ENCODE measurements at regions not wholly inside any gene's neighbourhood (a gene's known extent, or its start where the extent isn't known, plus 50 kb on each side); places are given as distances from the start of the nearest gene placed in this dataset.
"Not testable (repeated sequence)": the region's sequence is repeated elsewhere in the genome, so short reads cannot be mapped to it uniquely, and the experiment has no call there.

DNA sequence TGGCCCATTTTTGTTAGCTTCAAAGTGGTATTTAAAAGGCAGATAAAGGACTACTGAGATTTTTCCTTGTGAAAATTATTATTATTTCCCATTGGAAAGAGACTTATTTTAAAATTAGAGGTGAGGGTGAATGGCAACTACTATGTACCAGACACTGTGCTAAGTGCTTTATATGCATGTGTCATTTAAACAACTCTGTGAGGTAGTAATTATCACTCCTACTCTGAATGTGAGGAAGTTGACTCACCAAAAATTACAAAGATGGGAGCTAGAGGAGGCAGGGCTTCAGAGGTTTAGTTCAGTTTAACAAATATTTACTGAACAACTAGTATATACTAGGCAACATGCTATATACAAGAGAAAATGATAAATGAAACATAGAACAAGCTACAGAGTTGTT, 78.2 kb downstream of the MSL3 start:
- DNase-seq (ENCODE audit: extremely low read depth, low read depth) = no peak

GRCh38 chrX:11837437-11837836, 79.4 kb downstream of the MSL3 start:
- no peak for DNase-seq (ENCODE audit: extremely low read depth, low read depth)

- no peak for DNase-seq (ENCODE audit: extremely low read depth, low read depth)
These were observed 106.1 kb downstream of the MSL3 start for GRCh38 chrX:11864171-11864570.

DNA sequence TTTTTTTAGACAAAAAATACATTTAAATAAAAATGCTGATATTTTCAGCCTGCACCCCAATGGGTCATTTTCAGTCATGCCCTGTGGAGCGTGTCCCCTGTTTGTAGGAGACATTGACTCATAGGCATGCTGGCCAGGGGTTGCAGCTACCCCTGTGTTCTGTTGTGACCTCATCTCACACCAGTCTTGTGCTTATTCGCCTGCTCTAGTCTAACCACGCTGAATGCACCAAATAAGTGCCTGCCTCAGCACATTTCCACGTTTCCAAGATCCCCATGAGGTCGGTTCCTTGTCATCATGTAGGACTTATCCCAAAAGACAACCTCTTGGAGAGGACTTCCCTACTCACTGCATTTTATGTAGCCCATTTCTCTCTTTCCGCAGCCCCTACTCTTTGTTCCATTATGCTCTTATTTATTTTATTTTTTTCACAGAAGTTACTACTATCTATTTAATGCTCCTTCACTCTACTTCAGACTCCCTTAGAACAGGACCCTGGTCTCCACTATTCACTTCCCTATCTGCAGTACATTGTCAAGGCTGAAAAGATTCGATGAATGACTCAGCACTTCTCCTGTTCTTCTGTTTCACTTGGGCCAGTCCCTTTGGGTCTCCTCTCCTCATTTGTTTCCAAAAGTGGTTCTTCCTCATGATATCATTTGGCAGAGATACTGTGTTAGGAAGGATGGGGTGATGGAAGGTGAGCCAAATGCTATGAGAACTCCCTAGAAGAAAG, 109.7 kb downstream of the MSL3 start:
- DNase-seq (ENCODE audit: extremely low read depth, low read depth) = no peak

- DNase-seq (ENCODE audit: extremely low read depth, low read depth) = no peak
These were observed 112.8 kb downstream of the MSL3 start for GRCh38 chrX:11870789-11871188.

DNA sequence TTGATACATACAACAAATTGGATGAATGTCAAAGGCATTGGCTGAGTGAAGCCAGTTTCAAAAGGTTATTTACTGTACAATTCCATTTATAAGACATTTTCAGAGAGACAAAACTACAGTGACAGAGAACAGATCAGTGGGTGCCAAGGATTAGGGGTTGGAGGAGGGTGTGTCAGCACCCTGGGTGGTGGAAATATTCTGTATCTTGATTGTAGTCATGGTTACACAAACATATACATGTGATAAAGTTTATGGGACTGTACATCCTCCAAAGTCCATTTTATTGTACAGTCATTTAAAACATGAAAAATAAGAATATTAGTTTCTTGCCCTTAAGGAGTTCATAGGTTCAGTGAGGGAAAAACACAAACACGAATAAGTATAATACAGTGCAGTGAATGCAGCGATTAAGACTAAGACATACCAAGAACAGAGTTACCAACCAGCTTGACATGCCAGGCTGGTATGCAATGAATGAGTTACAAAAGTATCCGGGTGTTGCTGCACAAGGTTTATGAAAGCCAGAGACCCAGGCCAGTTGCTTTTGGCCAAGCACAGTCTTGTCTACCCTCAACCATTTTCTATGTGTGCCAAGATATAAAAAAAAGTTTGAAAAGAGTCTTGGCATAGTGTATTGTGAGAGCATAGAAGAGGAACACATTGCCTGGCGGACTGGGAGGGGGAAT, 123.6 kb downstream of the MSL3 start:
- no peak for DNase-seq (ENCODE audit: extremely low read depth, low read depth)

DNA sequence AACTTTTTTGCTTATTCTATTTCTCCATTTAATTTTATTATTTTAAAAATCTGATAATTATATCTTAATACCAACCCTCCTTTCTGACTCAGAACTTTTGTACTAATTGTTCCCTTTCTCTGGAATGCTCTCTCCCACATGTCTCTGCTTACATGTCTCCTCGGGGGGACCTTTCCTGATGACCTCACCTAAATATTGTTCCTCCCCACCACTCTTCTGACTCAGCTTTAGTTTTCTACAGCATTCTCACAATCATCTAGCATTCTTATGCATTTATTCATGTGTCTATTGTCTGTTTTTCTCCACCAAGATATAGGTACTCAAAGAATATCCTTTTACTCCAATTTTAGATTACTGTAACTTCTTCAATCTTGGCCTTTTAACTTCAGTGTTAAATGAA, 128.7 kb downstream of the MSL3 start:
- no peak for DNase-seq (ENCODE audit: extremely low read depth, low read depth)

DNA sequence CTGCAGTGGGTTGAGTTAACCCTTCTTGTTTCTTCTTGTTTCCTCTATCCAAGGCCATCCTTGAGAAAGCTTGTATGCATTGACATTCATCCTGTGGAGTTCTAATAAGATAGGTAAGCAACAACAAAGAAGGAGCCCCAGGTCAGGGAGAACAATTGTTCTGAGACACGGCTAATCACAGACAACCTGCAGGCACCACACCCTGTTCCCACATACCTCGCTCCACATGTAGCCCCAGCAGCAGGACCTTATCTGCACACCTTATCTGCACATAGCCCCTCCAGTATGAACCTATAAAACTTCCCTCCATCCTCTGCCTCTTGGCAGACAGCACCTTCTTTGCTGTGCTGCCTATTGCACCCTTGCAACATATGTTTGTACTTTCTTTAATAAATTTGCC, 129.1 kb downstream of the MSL3 start:
- DNase-seq (ENCODE audit: extremely low read depth, low read depth) = no peak

DNA sequence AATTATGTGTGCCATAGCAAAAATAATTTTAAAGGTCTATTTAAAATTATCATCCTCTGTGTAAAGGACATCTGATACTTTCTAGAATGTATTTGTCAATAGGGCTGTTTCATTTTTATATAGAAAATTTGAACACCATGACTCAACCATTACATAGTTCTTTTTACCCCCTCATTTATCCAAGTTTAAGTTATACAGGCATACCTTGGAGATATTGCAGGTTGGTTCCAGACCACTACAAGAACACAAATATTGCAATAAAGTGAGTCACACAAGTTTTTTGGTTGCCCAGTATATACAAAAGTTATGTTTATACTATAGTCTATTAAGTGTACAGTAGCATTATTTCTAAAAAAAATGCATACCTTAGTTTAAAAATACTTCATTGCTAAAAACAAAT, 130.4 kb downstream of the MSL3 start:
- DNase-seq (ENCODE audit: extremely low read depth, low read depth) = no peak

- no peak for DNase-seq (ENCODE audit: extremely low read depth, low read depth)
These were observed 131.8 kb downstream of the MSL3 start for GRCh38 chrX:11889791-11890190.

GRCh38 chrX:11890836-11891514, 132.9 kb downstream of the MSL3 start:
- DNase-seq (ENCODE audit: extremely low read depth, low read depth) = no peak

DNA sequence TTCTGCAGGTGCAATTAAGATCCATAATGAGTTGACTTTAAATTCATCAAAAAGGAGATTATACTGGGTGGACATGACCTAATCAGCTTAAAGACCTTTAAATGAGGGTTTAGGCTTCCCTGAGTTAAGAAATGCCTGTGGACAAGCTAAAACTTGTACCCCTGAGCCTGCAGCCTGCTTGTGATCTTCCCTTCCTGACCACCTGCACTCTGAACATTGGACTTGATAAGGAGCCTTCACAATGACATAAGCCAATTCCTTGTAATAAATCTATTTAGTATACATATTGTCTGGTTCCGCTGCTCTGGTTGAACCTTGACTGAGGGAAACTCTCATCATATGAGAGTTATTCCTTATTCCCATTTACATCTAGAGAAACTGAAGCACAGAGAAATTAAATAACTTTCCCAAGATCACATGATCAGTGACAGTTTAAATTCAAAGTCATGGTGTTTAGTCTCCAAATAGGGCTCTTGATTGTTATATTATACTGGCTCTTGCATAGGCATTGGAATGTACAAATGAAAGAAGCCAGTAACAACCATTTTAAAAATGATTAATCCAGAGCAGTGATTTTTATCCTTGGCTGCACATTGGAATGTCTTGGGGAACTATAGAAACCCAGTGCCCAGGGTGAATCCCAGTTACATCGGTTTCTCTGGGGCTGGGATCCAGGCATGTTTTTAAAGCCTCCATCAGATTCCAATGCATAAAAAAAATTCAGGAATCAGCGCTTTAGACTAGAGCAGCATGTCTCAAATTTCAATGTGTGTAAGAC, 136.1 kb downstream of the MSL3 start:
- DNase-seq (ENCODE audit: extremely low read depth, low read depth) = no peak

GRCh38 chrX:11899091-11899490, 141.1 kb downstream of the MSL3 start:
- no peak for DNase-seq (ENCODE audit: extremely low read depth, low read depth)

DNA sequence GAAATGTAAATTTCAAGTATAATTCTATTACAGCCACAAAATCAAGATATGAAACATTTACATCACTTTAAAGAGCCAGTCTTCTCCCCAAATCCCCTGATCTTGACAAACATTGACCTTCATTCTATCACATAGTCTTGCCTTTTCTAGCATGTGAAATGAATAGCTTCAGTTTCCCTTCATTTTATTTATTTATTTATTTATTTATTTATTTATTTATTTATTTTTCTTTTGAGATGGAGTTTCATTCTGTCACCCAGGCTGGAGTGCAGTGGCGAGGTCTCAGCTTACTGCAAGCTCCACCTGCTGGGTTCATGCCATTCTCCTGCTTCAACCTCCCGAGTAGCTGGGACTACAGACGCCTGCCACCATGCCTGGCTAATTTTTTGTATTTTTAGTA, 147.9 kb downstream of the MSL3 start:
- not testable (repeated sequence) for DNase-seq (ENCODE audit: extremely low read depth, low read depth)

DNA sequence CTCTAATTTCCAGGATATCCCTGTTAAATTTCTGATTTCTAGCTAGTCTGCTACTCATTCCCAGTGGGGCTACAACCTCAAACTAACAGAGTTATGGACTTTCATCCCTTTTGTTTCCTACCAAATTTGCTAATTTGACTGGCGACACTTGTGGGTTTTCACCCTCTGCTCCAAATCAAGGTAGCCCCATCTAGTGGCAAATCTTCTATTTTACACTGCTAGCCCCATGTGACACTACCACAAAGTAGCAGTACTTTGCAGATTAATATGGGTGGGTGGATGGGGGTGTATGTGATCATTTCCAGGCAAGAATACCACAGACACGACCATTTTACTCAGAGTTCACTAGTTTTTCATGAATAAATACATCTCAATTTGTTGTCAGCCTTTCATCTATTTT, 150.3 kb downstream of the MSL3 start:
- DNase-seq (ENCODE audit: extremely low read depth, low read depth) = no peak

DNA sequence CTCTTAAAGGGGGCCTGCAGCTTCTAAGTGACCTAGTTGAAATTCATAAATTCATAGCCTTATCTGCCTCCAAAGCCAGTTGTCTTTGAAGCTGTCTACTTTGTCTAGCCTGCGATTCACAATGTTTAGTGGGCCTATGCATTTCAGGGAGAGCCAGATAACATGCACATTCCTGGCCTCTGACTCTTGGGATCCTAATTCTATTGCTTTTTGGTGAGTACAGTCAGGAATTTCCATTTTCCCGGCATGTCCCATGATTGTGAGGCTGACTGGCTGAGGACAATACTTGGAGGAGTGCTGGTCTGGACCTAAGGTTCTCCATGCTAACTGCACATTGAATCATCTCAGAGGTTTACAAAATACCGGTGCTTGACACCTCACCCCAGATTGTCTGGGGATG, 155.0 kb downstream of the MSL3 start:
- no peak for DNase-seq (ENCODE audit: extremely low read depth, low read depth)

DNA sequence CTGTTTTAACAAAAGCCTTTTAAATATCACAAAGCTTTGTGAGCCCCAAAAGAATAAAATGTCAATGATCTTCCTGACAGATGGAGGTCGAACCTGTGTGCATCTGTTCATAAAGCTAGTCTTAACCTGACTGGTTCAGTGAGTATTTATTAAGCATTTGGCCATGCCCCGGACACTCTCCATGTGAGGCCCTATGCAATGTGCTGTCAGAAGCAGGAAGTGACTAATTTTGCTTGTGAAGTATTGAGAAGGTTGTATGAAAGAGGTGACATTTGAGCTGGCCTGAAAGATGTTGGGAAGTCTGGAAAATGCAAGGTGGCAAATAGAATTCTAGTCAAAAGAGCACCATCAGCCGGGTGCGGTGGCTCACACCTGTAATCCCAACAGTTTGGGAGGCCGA, 171.4 kb downstream of the MSL3 start:
- DNase-seq (ENCODE audit: extremely low read depth, low read depth) = no peak

GRCh38 chrX:11932423-11932822, 174.4 kb downstream of the MSL3 start:
- no peak for DNase-seq (ENCODE audit: extremely low read depth, low read depth)

DNA sequence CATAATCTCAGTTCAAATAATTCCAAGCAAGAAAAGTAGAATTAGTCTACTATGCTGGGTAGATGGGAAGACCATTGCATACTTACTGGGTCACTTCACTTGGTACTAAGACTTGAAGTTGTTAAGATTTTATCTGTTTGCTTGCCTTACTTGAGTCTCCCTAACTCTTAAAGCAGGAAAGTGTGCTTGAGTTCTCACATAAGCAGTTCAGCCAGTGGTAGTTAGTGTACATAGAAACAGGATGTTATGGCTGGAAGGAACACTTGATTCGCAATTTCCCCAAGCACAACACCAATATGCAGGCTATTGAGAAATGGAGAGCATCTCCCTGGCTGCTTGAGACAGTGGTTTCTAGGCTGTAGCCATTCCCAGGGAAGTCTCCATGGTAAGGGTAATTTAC, 176.1 kb downstream of the MSL3 start:
- DNase-seq (ENCODE audit: extremely low read depth, low read depth) = no peak

DNA sequence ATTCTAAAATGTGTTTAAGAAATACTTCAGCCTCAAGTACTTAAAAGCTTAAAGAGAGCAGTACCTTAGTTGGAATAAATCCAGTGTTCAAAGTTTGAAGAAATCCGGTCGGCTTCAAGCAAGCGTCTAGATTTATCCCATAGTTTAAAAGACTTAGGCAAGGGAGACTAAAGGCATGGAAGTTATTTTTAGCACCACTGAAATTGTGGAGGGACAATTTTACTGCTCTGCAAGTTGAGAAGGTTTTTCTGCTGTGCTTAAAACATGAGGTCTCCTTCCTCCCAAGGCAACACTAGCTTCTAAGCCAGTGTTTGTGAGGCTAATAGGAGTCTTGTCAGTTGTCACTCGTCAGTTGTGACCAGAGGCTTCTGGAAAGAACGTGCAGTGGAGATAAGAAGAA, 183.5 kb downstream of the MSL3 start:
- DNase-seq (ENCODE audit: extremely low read depth, low read depth) = no peak

- no peak for DNase-seq (ENCODE audit: extremely low read depth, low read depth)
These were observed 186.5 kb downstream of the MSL3 start for GRCh38 chrX:11944501-11944900.

All from NCI-H460 (cell line).